ENCODE measurements at regions not wholly inside any gene's neighbourhood (a gene's known extent, or its start where the extent isn't known, plus 50 kb on each side); places are given as distances from the start of the nearest gene placed in this dataset.
"Not testable (repeated sequence)": the region's sequence is repeated elsewhere in the genome, so short reads cannot be mapped to it uniquely, and the experiment has no call there.

GRCh38 chr1:4476394-4476793 lies 178.0 kb upstream of the AJAP1 start:
- no peak for DNase-seq (ENCODE audit: low spot score)

GRCh38 chr1:4481451-4481850 lies 173.0 kb upstream of the AJAP1 start:
- DNase-seq (ENCODE audit: low spot score), result no peak

DNA sequence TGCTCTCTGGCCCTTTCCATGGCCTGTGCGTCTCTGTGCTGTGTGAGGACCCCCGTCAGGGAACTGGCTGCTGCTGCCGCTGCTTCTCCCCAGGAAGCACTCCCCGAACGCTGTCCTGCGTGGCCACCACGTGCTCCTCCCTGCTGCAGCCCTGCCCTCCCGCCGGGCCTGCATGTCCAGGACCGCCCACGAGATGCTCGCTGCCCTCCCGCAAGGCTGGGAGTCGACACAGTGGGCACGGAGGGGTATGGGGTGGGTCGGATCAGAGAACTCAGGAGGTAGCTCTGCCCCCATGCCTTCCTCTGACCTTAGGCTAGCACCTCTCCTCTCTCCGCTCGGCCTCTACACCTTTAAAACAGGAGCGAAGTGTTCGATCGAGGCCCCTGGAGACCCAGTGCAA lies 171.9 kb upstream of the AJAP1 start:
- DNase-seq (ENCODE audit: low spot score), result no peak

DNA sequence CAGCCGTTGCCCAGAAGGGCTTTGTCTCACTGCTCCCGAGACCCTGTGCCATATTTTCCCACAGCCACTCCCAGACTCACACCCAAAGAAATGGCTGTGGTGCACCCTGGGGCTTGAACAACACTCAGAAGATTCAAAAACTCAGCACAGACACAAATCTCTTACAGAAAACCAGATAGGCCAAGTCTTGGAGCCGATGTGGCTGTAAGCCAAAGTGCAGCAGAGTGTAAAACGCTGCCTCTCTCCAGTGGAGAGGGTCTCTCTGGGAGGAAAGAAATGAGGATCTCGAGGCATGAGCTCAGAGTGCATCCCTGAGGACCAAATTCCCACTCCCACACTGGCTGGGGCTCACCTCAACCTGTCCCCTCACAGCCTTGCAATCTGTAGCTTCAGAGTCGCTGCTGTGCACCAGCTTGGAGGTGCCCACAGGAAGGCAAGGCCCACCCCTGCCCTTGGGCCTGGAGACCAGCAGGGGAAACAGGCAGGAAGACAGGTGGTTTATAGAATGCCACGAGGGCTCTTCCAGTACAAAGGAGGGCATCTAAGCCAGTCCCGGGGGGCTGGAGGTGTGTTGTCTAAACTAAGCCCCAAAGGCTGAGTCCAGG lies 171.3 kb upstream of the AJAP1 start:
- no peak for DNase-seq (ENCODE audit: low spot score)

GRCh38 chr1:4485398-4485797 lies 169.0 kb upstream of the AJAP1 start:
- no peak for DNase-seq (ENCODE audit: low spot score)

- no peak for DNase-seq (ENCODE audit: low spot score)
Observed at GRCh38 chr1:4485878-4486277, 168.5 kb upstream of the AJAP1 start.

DNA sequence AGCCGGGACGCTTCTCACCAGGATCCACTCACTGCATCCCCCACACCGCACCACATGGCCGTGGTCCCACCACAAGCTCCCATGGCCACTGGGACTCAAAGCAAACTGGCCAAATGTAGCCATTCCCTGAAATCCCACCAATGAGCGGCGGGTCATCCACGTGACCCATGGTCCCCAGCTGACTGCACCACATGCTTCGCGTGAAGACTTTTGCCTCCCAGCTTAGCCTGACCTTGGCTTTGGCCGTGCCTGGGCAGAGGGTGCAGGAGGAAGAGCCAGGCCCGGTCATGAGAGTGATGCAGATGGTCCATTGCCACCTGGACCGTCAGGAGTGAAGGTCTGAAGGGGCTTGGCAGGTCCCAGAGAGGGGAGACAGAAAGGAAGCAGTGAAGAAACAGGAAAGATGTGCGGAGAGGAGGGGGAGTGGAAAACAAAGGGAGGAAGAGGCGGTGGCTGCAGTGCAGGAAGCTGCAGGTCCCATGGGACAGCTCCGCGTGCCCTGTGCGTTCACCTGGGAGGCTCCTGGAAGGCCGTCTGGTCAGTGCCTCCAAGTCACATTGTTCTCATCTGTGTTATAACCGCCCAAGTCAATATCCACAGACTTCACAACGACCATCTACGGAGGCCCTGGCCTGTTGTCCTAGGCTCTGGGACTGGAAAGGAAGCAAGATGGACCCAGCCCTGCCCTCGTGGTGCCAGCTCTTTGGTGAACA lies 167.8 kb upstream of the AJAP1 start:
- no peak for DNase-seq (ENCODE audit: low spot score)

GRCh38 chr1:4488018-4488417 lies 166.4 kb upstream of the AJAP1 start:
- no peak for DNase-seq (ENCODE audit: low spot score)

GRCh38 chr1:4489486-4489885 lies 164.9 kb upstream of the AJAP1 start:
- no peak for DNase-seq (ENCODE audit: low spot score)

DNA sequence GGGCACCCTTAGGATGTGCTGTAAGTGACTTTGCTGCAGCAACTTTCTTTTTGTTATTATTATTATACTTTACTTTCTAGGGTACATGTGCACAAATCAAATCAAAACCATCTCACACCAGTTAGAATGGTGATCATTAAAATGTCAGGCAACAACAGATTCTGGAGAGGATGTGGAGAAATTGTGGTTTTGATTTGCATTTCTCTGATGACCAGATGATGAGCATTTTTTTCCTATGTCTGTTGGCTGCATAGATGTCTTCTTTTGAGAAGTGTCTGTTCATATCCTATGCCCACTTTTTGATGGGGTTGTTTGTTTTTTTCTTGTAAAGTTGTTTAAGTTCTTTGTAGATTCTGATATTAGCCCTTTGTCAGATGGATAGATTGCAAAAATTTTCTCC lies 164.4 kb upstream of the AJAP1 start:
- DNase-seq (ENCODE audit: low spot score), result not testable (repeated sequence)

DNA sequence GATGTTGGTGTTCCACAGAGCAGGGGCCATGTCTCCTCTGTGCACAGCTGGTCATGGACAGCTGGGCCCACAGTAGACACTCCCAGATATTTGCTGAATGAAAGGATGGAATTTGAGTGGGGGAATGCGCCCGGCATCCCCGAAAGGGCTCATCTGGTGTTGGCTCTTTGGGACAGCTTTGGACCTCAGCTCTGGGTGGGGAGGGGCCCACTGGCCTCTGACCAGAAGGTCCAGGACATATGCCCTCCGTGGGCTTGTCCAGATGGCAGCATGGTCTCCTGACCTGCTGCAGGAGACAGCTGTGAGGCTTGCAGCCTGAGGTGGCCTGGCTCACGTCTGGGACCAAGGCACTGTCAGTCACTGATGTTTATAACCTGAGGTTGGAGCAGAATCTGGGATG lies 160.4 kb upstream of the AJAP1 start:
- no peak for DNase-seq (ENCODE audit: low spot score)

DNA sequence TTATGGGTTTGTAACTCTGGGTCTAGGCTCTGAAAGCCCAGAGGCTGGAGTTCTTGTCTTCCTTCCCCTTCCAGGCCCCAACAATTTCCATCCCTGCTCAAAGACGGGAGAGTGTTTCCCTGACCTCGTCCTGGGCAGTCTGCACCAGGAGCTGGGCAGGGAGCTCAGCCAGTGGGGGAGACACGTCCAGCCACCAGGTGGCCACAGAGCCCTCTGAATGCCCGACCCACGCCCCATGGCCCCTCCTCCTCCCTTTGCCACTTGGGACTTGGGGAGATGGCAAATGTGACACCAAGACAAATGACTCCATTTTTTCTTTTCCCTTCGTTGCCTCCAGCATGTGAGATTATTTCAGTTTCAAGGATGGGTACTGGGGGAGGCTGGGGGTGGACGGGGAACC lies 159.9 kb upstream of the AJAP1 start:
- no peak for DNase-seq (ENCODE audit: low spot score)

DNA sequence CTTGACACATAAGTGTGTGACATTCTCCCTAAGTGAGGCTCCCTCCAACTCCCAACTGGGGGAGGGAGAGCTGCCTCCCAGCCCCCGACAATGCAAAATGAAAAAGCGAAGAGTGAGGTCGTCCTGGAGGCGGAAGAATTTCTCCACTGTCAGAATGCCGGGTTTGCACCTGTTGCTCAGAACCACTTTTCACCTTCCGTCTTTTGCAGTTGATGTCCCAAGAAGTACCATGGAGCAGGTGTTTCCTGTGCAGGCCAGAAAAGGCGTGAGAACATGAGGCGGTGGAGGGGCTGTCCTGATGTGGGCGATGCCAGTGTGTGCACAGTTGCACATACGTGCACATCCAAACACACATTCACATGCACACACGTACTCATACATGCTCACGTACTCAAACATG lies 158.6 kb upstream of the AJAP1 start:
- no peak for DNase-seq (ENCODE audit: low spot score)

DNA sequence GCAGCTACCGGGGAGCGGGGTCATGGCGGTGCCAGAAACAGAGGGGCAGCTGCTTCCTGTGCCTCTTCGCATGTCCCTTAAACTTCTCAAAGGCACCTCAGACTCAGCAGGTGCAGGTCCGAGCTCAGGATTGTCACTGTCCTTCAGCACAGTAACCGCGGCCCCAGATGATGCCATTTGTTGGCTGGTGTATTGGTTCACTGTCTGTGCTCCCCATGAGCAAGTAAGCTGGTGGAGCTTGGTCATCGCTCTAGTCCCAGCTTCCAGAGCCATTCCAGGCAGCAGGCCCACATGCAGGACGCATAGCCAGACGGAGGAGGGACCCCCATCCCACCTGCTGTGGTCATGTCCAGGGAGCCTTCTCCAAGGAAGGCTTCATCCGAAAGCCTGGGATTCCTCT lies 154.0 kb upstream of the AJAP1 start:
- no peak for DNase-seq (ENCODE audit: low spot score)

- no peak for DNase-seq (ENCODE audit: low spot score)
Observed at GRCh38 chr1:4506591-4506990, 147.8 kb upstream of the AJAP1 start.

- DNase-seq (ENCODE audit: low spot score), result no peak
Observed at GRCh38 chr1:4509206-4509605, 145.2 kb upstream of the AJAP1 start.

DNA sequence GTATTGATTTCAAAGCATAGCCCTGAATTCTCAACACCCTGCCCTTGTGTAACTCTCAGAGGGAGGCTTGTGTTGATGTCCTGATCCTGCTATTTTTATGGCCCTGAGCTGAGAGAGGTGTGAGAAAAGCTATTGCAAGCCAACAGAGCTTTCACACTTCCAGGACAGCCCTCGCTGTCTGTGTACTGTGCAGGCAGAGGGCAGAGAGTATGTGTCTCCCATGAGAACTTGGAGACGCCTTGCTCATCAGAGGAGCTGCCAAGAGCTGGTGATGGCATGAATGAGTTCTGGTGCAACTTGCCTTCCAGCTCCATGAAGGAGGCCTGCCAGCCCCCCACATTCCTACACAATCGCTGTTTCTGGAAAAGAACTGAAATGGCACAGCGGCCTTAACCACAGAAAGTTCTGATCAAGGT lies 144.1 kb upstream of the AJAP1 start:
- no peak for DNase-seq (ENCODE audit: low spot score)

DNA sequence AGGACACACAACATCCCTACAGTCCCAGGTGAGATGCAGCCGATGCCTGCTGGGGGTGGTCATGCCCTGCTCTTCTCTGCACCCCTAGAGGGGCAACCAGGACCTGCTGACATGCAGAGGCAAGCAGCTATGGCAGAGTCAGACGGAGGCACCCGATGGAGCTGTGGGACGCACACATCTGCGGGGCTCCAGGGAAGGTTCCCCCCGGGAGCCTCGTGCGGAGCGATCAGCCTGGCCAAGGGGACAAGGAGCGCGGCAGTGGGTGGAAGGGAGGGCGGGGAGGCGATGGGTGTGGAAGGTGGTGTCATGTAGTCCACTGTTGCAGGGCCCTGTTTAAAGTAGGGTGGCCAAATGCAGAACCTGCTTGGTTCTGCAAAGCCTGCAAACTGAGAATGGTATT lies 143.0 kb upstream of the AJAP1 start:
- no peak for DNase-seq (ENCODE audit: low spot score)

- no peak for DNase-seq (ENCODE audit: low spot score)
Observed at GRCh38 chr1:4512636-4513035, 141.8 kb upstream of the AJAP1 start.

DNA sequence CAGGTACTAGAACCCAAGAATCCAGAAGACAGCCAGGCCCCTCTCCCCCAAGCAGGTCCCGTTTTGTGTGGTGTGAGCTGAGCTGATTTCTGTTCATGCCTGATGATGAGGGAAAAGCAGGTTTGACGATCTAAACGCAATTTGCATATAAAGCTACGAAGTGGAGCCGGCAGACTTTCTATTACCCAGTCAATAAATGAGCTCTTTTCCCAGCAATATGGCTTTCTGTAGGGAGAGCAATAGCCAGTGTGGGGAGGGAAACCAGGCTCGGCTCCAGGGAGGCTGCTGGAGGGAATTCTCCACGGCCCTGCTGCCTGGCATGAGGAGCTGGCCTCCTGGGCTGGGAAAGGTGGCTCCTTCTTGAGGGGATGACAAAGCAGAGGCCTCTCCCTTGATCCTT lies 140.7 kb upstream of the AJAP1 start:
- no peak for DNase-seq (ENCODE audit: low spot score)

- DNase-seq (ENCODE audit: low spot score), result no peak
Observed at GRCh38 chr1:4515727-4516289, 138.6 kb upstream of the AJAP1 start.

GRCh38 chr1:4516596-4516995 lies 137.8 kb upstream of the AJAP1 start:
- no peak for DNase-seq (ENCODE audit: low spot score)

- DNase-seq (ENCODE audit: low spot score), result no peak
Observed at GRCh38 chr1:4517186-4517954, 137.0 kb upstream of the AJAP1 start.

All from A172 (cell line).